Naive thymus-derived CD4-positive, alpha-beta T cell (primary cell): ENCODE measurements at regions not wholly inside any gene's neighbourhood (a gene's known extent, or its start where the extent isn't known, plus 50 kb on each side); places are given as distances from the start of the nearest gene placed in this dataset.

Experiments used
- ATAC-seq: fragments of 150-1000 bp; cut with Tn5 transposase; 2 replicates; pipeline ENCODE4 v1.10.0; 2021; ENCODE audit warnings: mild to moderate bottlenecking, moderate library complexity
- CTCF ChIA-PET: fragments of 350-600 bp; sonication (Branson Sonifier 250); formaldehyde crosslinking; loops from one replicate; lab custom pipeline; 2021; ENCODE audit warnings: antibody characterized with exemption; lab: Charles Lee
- POLR2A ChIA-PET: fragments of 350-600 bp; sonication (Branson Sonifier 250); formaldehyde crosslinking; loops from one replicate; lab custom pipeline; 2021; ENCODE audit warnings: antibody characterized with exemption, inconsistent platforms; lab: Charles Lee
- DNase-seq, 9 donors: peaks; one replicate each; pipeline versions ENCODE4 v3.0.0 to v3.0.0-alpha.2; 2020 to 2022; ENCODE audit warnings: mixed read lengths in 1 of 9
- H3K27ac ChIP-seq: one replicate; pipeline ENCODE4 v1.7.0; 2013; ENCODE audit warnings: mild to moderate bottlenecking, low read depth, low read length, moderate library complexity
- H3K27me3 ChIP-seq, 2 donors: one replicate each; pipeline ENCODE4 v1.7.0; 2013; ENCODE audit warnings: low read length in 2 of 2, mild to moderate bottlenecking in 2 of 2, moderate library complexity in 2 of 2; ENCODE audit not compliant: control insufficient read depth in 2 of 2, insufficient read depth in 2 of 2
- H3K36me3 ChIP-seq, 3 experiments: 1 replicate in 2 of 3; 2 replicates in 1 of 3; pipeline ENCODE4 v1.7.0; 2013; ENCODE audit warnings: low read length in 3 of 3, mild to moderate bottlenecking in 3 of 3, moderate library complexity in 1 of 3; ENCODE audit not compliant: insufficient read depth in 3 of 3, control insufficient read depth in 2 of 3
- H3K4me1 ChIP-seq, 2 donors: one replicate each; pipeline ENCODE4 v1.7.0; 2013; ENCODE audit warnings: low read length in 2 of 2, mild to moderate bottlenecking in 2 of 2, moderate library complexity in 1 of 2; ENCODE audit not compliant: control insufficient read depth in 2 of 2, insufficient read depth in 2 of 2
- H3K4me3 ChIP-seq: 2 replicates; pipeline ENCODE4 v1.7.0; 2013; ENCODE audit warnings: mild to moderate bottlenecking, low read length
- H3K9me3 ChIP-seq, 3 experiments: 1 replicate in 2 of 3; 2 replicates in 1 of 3; pipeline ENCODE4 v1.7.0; 2013; ENCODE audit warnings: low read length in 3 of 3; ENCODE audit not compliant: control insufficient read depth in 2 of 3
- H3K27ac Mint-ChIP-seq, 9 donors: one replicate each; pipeline ENCODE4 v1.8.0; 2020 to 2022; ENCODE audit warnings: mixed read lengths in 9 of 9, mild to moderate bottlenecking in 8 of 9, moderate library complexity in 5 of 9, inconsistent platforms in 2 of 9
- H3K27me3 Mint-ChIP-seq, 5 donors: one replicate each; pipeline ENCODE4 v1.8.0; 2021 to 2022; ENCODE audit warnings: mixed read lengths in 5 of 5, mild to moderate bottlenecking in 1 of 5
- H3K36me3 Mint-ChIP-seq, 5 donors: one replicate each; pipeline ENCODE4 v1.8.0; 2020 to 2022; ENCODE audit warnings: mixed read lengths in 5 of 5, mild to moderate bottlenecking in 3 of 5, inconsistent platforms in 1 of 5
- H3K4me1 Mint-ChIP-seq, 7 donors: one replicate each; pipeline ENCODE4 v1.8.0; 2020 to 2022; ENCODE audit warnings: mixed read lengths in 7 of 7, mild to moderate bottlenecking in 3 of 7, inconsistent platforms in 1 of 7
- H3K4me3 Mint-ChIP-seq, 10 donors: one replicate each; pipeline ENCODE4 v1.8.0; 2020 to 2022; ENCODE audit warnings: mild to moderate bottlenecking in 10 of 10, mixed read lengths in 10 of 10, moderate library complexity in 6 of 10, inconsistent platforms in 2 of 10
- H3K9me3 Mint-ChIP-seq, 11 donors: one replicate each; pipeline ENCODE4 v1.8.0; 2020 to 2022; ENCODE audit warnings: mixed read lengths in 11 of 11, mild to moderate bottlenecking in 4 of 11, inconsistent platforms in 1 of 11, moderate library complexity in 1 of 11
- intact Hi-C, 2 donors: fragments of 100-400 bp; cut with micrococcal nuclease; formaldehyde crosslinking; loops; one replicate each; pipeline ENCODE4 v1.15.1; 2023

GRCh38 chr1:201707656-201708055 is 121.3 kb upstream of the IPO9 start:
- Mint-ChIP-seq H3K27me3 (peaks cover 0 to 7% (median 0%) of the 10 kb centered on the region in 5 donors), H3K36me3 (peaks cover 0 to under 1% (median 0%) of the 10 kb centered on the region in 5 donors), H3K4me3 (no peak overlapping the region), H3K27ac (no peak overlapping the region), H3K9me3 (peaks cover 0 to 1% (median 0%) of the 10 kb centered on the region in 11 donors), H3K4me1 (peaks cover 0 to 3% (median 0%) of the 10 kb centered on the region in 7 donors)
- intact Hi-C loops: no loop called here
- Histone ChIP-seq H3K27me3 (peaks cover 3 to 4% of the 10 kb centered on the region in 2 donors), H3K36me3 (no peaks in the 10 kb centered on the region), H3K4me1 (no peaks in the 10 kb centered on the region), H3K9me3 (no peaks in the 10 kb centered on the region), H3K27ac (no peak overlapping the region), H3K4me3 (no peak overlapping the region)
- DNase-seq (no peak), ATAC-seq (no peak)
- ChIA-PET POLR2A (no interaction called here), CTCF (interaction anchor here (1.7 to 2.5 kb wide), 2 partner anchors 85 to 145 kb away, joined by 3 to 45 read pairs; no protein-coding TSS in a partner anchor)

- CTCF ChIA-PET: interaction anchor here (1.7 to 2.5 kb wide), 3 partner anchors 84 to 265 kb away, joined by 3 to 45 read pairs (median 5); no protein-coding TSS in a partner anchor
- no peaks in the 10 kb centered on the region for H3K9me3 Mint-ChIP-seq
- Histone ChIP-seq H3K4me1 (no peaks in the 10 kb centered on the region), H3K36me3 (no peaks in the 10 kb centered on the region), H3K4me3 (no peak overlapping the region), H3K27me3 (peaks cover 3 to 4% of the 10 kb centered on the region in 2 donors), H3K27ac (no peak overlapping the region), H3K9me3 (no peaks in the 10 kb centered on the region)
- POLR2A ChIA-PET: no interaction called here
- no peak for DNase-seq
- peaks cover 0 to 7% (median 0%) of the 10 kb centered on the region in 5 donors for H3K27me3 Mint-ChIP-seq
- H3K36me3 Mint-ChIP-seq: no peaks in the 10 kb centered on the region
- H3K4me3 Mint-ChIP-seq: no peak overlapping the region
- no peak overlapping the region for H3K27ac Mint-ChIP-seq
- peaks cover 0 to 3% (median 0%) of the 10 kb centered on the region in 7 donors for H3K4me1 Mint-ChIP-seq
- no peak for ATAC-seq
- intact Hi-C loops: no loop called here
Measured at GRCh38 chr1:201708085-201708512, 120.9 kb upstream of the IPO9 start.

GRCh38 chr1:201708691-201709090 is 120.3 kb upstream of the IPO9 start:
- Histone ChIP-seq H3K4me3 (no peak overlapping the region), H3K36me3 (no peaks in the 10 kb centered on the region), H3K27me3 (peaks cover 3 to 4% of the 10 kb centered on the region in 2 donors), H3K27ac (no peak overlapping the region), H3K4me1 (no peaks in the 10 kb centered on the region), H3K9me3 (no peaks in the 10 kb centered on the region)
- Mint-ChIP-seq H3K4me1 (peaks cover 0 to 3% (median 0%) of the 10 kb centered on the region in 7 donors), H3K36me3 (no peaks in the 10 kb centered on the region), H3K4me3 (no peak overlapping the region), H3K27me3 (peaks cover 0 to 7% (median 0%) of the 10 kb centered on the region in 5 donors), H3K27ac (no peak overlapping the region), H3K9me3 (no peaks in the 10 kb centered on the region)
- DNase-seq (no peak), ATAC-seq (no peak)
- ChIA-PET POLR2A (no interaction called here), CTCF (interaction anchor here (0.6 to 2.5 kb wide), 9 partner anchors 13 to 265 kb away, joined by 3 to 45 read pairs (median 5); no protein-coding TSS in a partner anchor)
- intact Hi-C loops: loop anchor here in 1 of 2 donors (1.0 kb wide), 1 partner anchor 85 kb away; no protein-coding TSS in a partner anchor

- H3K36me3 ChIP-seq: no peaks in the 10 kb centered on the region
- intact Hi-C loops: loop anchor here in 1 of 2 donors (1.0 kb wide), 1 partner anchor 84 kb away; no protein-coding TSS in a partner anchor
- no peaks in the 10 kb centered on the region for H3K4me1 ChIP-seq
- Mint-ChIP-seq H3K4me3 (no peak overlapping the region), H3K27ac (no peak overlapping the region), H3K27me3 (peaks cover 0 to 7% (median 0%) of the 10 kb centered on the region in 5 donors), H3K36me3 (no peaks in the 10 kb centered on the region), H3K9me3 (no peaks in the 10 kb centered on the region), H3K4me1 (peaks cover 0 to 3% (median 0%) of the 10 kb centered on the region in 7 donors)
- ATAC-seq: peak; percentile 80
- ChIA-PET POLR2A (no interaction called here), CTCF (interaction anchor here (0.6 to 2.5 kb wide), 10 partner anchors 14 to 264 kb away, joined by 3 to 45 read pairs (median 5); no protein-coding TSS in a partner anchor)
- no peaks in the 10 kb centered on the region for H3K9me3 ChIP-seq
- H3K27me3 ChIP-seq: peaks cover 0 to 4% of the 10 kb centered on the region in 2 donors
- DNase-seq: peak; percentile 17 to 59 (median 40)
- no peak overlapping the region for H3K4me3 ChIP-seq
- no peak overlapping the region for H3K27ac ChIP-seq
Measured at GRCh38 chr1:201709564-201710295, 119.2 kb upstream of the IPO9 start.

- H3K36me3 ChIP-seq: no peaks in the 10 kb centered on the region
- ChIA-PET POLR2A (no interaction called here), CTCF (interaction anchor here (0.6 kb wide), 1 partner anchor 135 kb away, joined by 3 read pairs; no protein-coding TSS in a partner anchor)
- DNase-seq (no peak), ATAC-seq (no peak)
- H3K4me1 ChIP-seq: no peaks in the 10 kb centered on the region
- intact Hi-C loops: no loop called here
- no peak overlapping the region for H3K27ac ChIP-seq
- H3K27me3 ChIP-seq: peaks cover 0 to 4% of the 10 kb centered on the region in 2 donors
- Mint-ChIP-seq H3K27me3 (no peaks in the 10 kb centered on the region), H3K36me3 (no peaks in the 10 kb centered on the region), H3K27ac (no peak overlapping the region), H3K9me3 (no peaks in the 10 kb centered on the region), H3K4me3 (no peak overlapping the region), H3K4me1 (peaks cover 0 to 2% (median 0%) of the 10 kb centered on the region in 7 donors)
- H3K9me3 ChIP-seq: no peaks in the 10 kb centered on the region
- no peak overlapping the region for H3K4me3 ChIP-seq
Measured at GRCh38 chr1:201710632-201711597, 118.0 kb upstream of the IPO9 start.

- intact Hi-C loops: no loop called here
- H3K4me1 ChIP-seq: no peaks in the 10 kb centered on the region
- ATAC-seq (no peak), DNase-seq (no peak)
- H3K4me3 ChIP-seq: no peak overlapping the region
- ChIA-PET CTCF (no interaction called here), POLR2A (no interaction called here)
- no peak overlapping the region for H3K27ac ChIP-seq
- no peaks in the 10 kb centered on the region for H3K27me3 Mint-ChIP-seq
- no peaks in the 10 kb centered on the region for H3K9me3 ChIP-seq
- no peaks in the 10 kb centered on the region for H3K36me3 ChIP-seq
- no peaks in the 10 kb centered on the region for H3K36me3 Mint-ChIP-seq
- H3K4me3 Mint-ChIP-seq: no peak overlapping the region
- no peak overlapping the region for H3K27ac Mint-ChIP-seq
- H3K9me3 Mint-ChIP-seq: no peaks in the 10 kb centered on the region
- H3K4me1 Mint-ChIP-seq: peaks cover 0 to 2% (median 0%) of the 10 kb centered on the region in 7 donors
- H3K27me3 ChIP-seq: peaks cover 0 to 4% of the 10 kb centered on the region in 2 donors
Measured at GRCh38 chr1:201711811-201712210, 117.1 kb upstream of the IPO9 start.
